Suprapubic skin (tissue), 4 donors: ENCODE measurements at regions not wholly inside any gene's neighbourhood (a gene's known extent, or its start where the extent isn't known, plus 50 kb on each side); places are given as distances from the start of the nearest gene placed in this dataset.

Source experiments
- DNase-seq, 2 donors: peaks; one replicate each; pipeline ENCODE4 v3.0.0-alpha.2; 2019; ENCODE audit warnings: low spot score in 2 of 2
- H3K27ac ChIP-seq: fragments of 200-600 bp; sonication (generic); one replicate; pipeline ENCODE4 v1.5.1; 2019
- H3K27me3 ChIP-seq: fragments of 200-600 bp; sonication (generic); one replicate; pipeline ENCODE4 v1.5.1; 2019
- H3K36me3 ChIP-seq: fragments of 200-600 bp; sonication (generic); one replicate; pipeline ENCODE4 v1.5.1; 2019
- H3K4me1 ChIP-seq: fragments of 200-600 bp; sonication (generic); one replicate; pipeline ENCODE4 v1.5.1; 2019
- H3K4me3 ChIP-seq: fragments of 200-600 bp; sonication (generic); one replicate; pipeline ENCODE4 v1.5.1; 2019; ENCODE audit warnings: mild to moderate bottlenecking
- H3K9me3 ChIP-seq: fragments of 200-600 bp; sonication (generic); one replicate; pipeline ENCODE4 v1.5.1; 2019
- CTCF ChIP-seq, 2 donors: fragments of 200-600 bp in 1 of 2; fragments of 450-650 bp in 1 of 2; sonication (generic) in 1 of 2; IDR thresholded peaks; one replicate each; pipeline ENCODE4 v1.5.1; 2016 to 2019; ENCODE audit warnings: antibody characterized with exemption in 2 of 2, mild to moderate bottlenecking in 1 of 2, moderate library complexity in 1 of 2
- EP300 ChIP-seq: sonication (generic); formaldehyde crosslinking; IDR thresholded peaks from one replicate; pipeline ENCODE4 v1.6.1; 2017; ENCODE audit warnings: antibody characterized with exemption
- POLR2A ChIP-seq, 2 donors: fragments of 450-650 bp; IDR thresholded peaks; one replicate each; pipeline ENCODE4 v1.6.1; 2017; ENCODE audit warnings: antibody characterized with exemption in 2 of 2, mild to moderate bottlenecking in 2 of 2, moderate library complexity in 2 of 2
- POLR2AphosphoS5 ChIP-seq, 3 donors: sonication (generic); formaldehyde crosslinking; IDR thresholded peaks; one replicate each; pipeline ENCODE4 v1.6.1; 2017; ENCODE audit warnings: antibody characterized with exemption in 3 of 3
- WGBS: methylation state at CpG from one replicate; pipeline ENCODE4 v1.1.5; 2018; 5-methylcytosine and 5-hydroxymethylcytosine counted together

GRCh38 chr6:4585682-4586468 is 190.3 kb upstream of the CDYL start:
- no peak overlapping the region for H3K27ac ChIP-seq

GRCh38 chr6:4584801-4585200 is 191.4 kb upstream of the CDYL start:
- Histone ChIP-seq H3K27me3 (no peaks in the 10 kb centered on the region), H3K4me1 (no peaks in the 10 kb centered on the region), H3K27ac (no peak overlapping the region), H3K4me3 (no peak overlapping the region), H3K36me3 (no peaks in the 10 kb centered on the region), H3K9me3 (no peaks in the 10 kb centered on the region)
- WGBS: 92% methylated on average over 5 of the region's 5 CpGs
- no peak for TF ChIP-seq EP300
- TF ChIP-seq CTCF (IDR thresholded peaks at IDR 0.05): no peak
- no peak for TF ChIP-seq POLR2A (IDR thresholded peaks at IDR 0.05)
- TF ChIP-seq POLR2AphosphoS5 (IDR thresholded peaks at IDR 0.05): no peak
- DNase-seq: no peak

More at GRCh38 chr6:4585682-4586468, 190.3 kb upstream of the CDYL start:
- TF ChIP-seq EP300 (no peak), CTCF (IDR thresholded peaks at IDR 0.05) (no peak), POLR2A (IDR thresholded peaks at IDR 0.05) (no peak), POLR2AphosphoS5 (IDR thresholded peaks at IDR 0.05) (no peak)
- no peak overlapping the region for H3K4me3 ChIP-seq
- no peaks in the 10 kb centered on the region for H3K27me3 ChIP-seq
- H3K36me3 ChIP-seq: no peaks in the 10 kb centered on the region
- H3K9me3 ChIP-seq: no peaks in the 10 kb centered on the region
- H3K4me1 ChIP-seq: no peaks in the 10 kb centered on the region
- 43% methylated on average over 5 of the region's 5 CpGs for WGBS
- no peak for DNase-seq

GRCh38 chr6:4582506-4583417 is 193.4 kb upstream of the CDYL start:
- Histone ChIP-seq H3K27ac (no peak overlapping the region), H3K4me1 (no peaks in the 10 kb centered on the region), H3K36me3 (no peaks in the 10 kb centered on the region), H3K27me3 (no peaks in the 10 kb centered on the region), H3K4me3 (no peak overlapping the region), H3K9me3 (no peaks in the 10 kb centered on the region)
- WGBS: 74% methylated on average over 8 of the region's 8 CpGs
- TF ChIP-seq POLR2A (IDR thresholded peaks at IDR 0.05) (no peak), POLR2AphosphoS5 (IDR thresholded peaks at IDR 0.05) (peak in 1 of 3 donors; percentile 81)
- no peak for DNase-seq

- TF ChIP-seq CTCF (IDR thresholded peaks at IDR 0.05) (no peak), POLR2AphosphoS5 (IDR thresholded peaks at IDR 0.05) (no peak), EP300 (no peak), POLR2A (IDR thresholded peaks at IDR 0.05) (no peak)
Observed at GRCh38 chr6:4581468-4582385, 194.5 kb upstream of the CDYL start.

GRCh38 chr6:4580361-4580760 is 195.8 kb upstream of the CDYL start:
- no peak for DNase-seq
- Histone ChIP-seq H3K9me3 (no peaks in the 10 kb centered on the region), H3K36me3 (no peaks in the 10 kb centered on the region), H3K27ac (no peak overlapping the region), H3K4me3 (no peak overlapping the region), H3K27me3 (no peaks in the 10 kb centered on the region), H3K4me1 (peaks cover 4% of the 10 kb centered on the region)
- TF ChIP-seq CTCF (IDR thresholded peaks at IDR 0.05) (no peak), EP300 (no peak), POLR2AphosphoS5 (IDR thresholded peaks at IDR 0.05) (no peak), POLR2A (IDR thresholded peaks at IDR 0.05) (no peak)
- 89% methylated on average over 1 of the region's 1 CpG for WGBS

More at GRCh38 chr6:4581468-4582385, 194.5 kb upstream of the CDYL start:
- H3K27ac ChIP-seq: no peak overlapping the region
- H3K9me3 ChIP-seq: no peaks in the 10 kb centered on the region
- H3K4me1 ChIP-seq: peaks cover 4% of the 10 kb centered on the region
- H3K27me3 ChIP-seq: no peaks in the 10 kb centered on the region
- 76% methylated on average over 6 of the region's 6 CpGs for WGBS
- H3K4me3 ChIP-seq: no peak overlapping the region
- DNase-seq: no peak
- no peaks in the 10 kb centered on the region for H3K36me3 ChIP-seq
